OCI-LY1 (cell line): ENCODE measurements at regions not wholly inside any gene's neighbourhood (a gene's known extent, or its start where the extent isn't known, plus 50 kb on each side); places are given as distances from the start of the nearest gene placed in this dataset.

Source experiments
- H2AFZ ChIP-seq: fragments of 200-600 bp; sonication (generic), shearing (Covaris generic); 2 replicates; pipeline ENCODE4 v1.6.0; 2014; ENCODE audit warnings: antibody characterized with exemption, mild to moderate bottlenecking, low read length
- H3F3A ChIP-seq: fragments of 200-600 bp; sonication (generic), shearing (Covaris generic); 2 replicates; pipeline ENCODE4 v1.6.0; 2014; ENCODE audit warnings: mild to moderate bottlenecking, antibody characterized with exemption, low read length, moderate library complexity; ENCODE audit not compliant: insufficient read depth
- H3K27ac ChIP-seq: fragments of 200-600 bp; sonication (generic); 2 replicates; pipeline ENCODE4 v1.5.1; 2014; ENCODE audit warnings: low read length, mixed run types, mild to moderate bottlenecking, low read depth; ENCODE audit not compliant: poor library complexity, severe bottlenecking
- H3K27me3 ChIP-seq: fragments of 200-600 bp; sonication (generic); 2 replicates; pipeline ENCODE4 v1.6.0; 2014; ENCODE audit warnings: antibody characterized with exemption, mild to moderate bottlenecking, low read length, moderate library complexity; ENCODE audit not compliant: insufficient read depth
- H3K36me3 ChIP-seq: fragments of 200-600 bp; sonication (generic); 2 replicates; pipeline ENCODE4 v1.6.1; 2014; ENCODE audit warnings: mild to moderate bottlenecking, antibody characterized with exemption, low read length, moderate library complexity, mixed read lengths; ENCODE audit not compliant: insufficient read depth
- H3K4me1 ChIP-seq: fragments of 200-600 bp; sonication (generic); 2 replicates; pipeline ENCODE4 v1.5.1; 2014; ENCODE audit warnings: mild to moderate bottlenecking, low read length, moderate library complexity; ENCODE audit not compliant: insufficient read depth, severe bottlenecking
- H3K4me2 ChIP-seq: fragments of 200-600 bp; sonication (generic), shearing (Covaris generic); 2 replicates; pipeline ENCODE4 v1.6.1; 2014; ENCODE audit warnings: low read length
- H3K4me3 ChIP-seq: fragments of 200-600 bp; sonication (generic); 2 replicates; pipeline ENCODE4 v1.5.1; 2014; ENCODE audit warnings: low read length, low read depth, mild to moderate bottlenecking, mixed read lengths; ENCODE audit not compliant: poor library complexity, severe bottlenecking
- H3K79me2 ChIP-seq: fragments of 200-600 bp; shearing (Covaris generic); 2 replicates; pipeline ENCODE4 v1.6.1; 2016; ENCODE audit warnings: mixed run types, low read length, mixed read lengths; ENCODE audit not compliant: insufficient read depth
- H3K9ac ChIP-seq: fragments of 200-600 bp; sonication (generic), shearing (Covaris generic); 2 replicates; pipeline ENCODE4 v1.6.1; 2014; ENCODE audit warnings: mild to moderate bottlenecking, low read length, mixed read lengths
- H3K9me2 ChIP-seq: fragments of 200-600 bp; sonication (generic), shearing (Covaris generic); 2 replicates; pipeline ENCODE4 v1.6.1; 2014; ENCODE audit warnings: low read depth, mild to moderate bottlenecking, low read length, mixed read lengths
- H3K9me3 ChIP-seq: fragments of 200-600 bp; shearing (Covaris generic); 2 replicates; pipeline ENCODE4 v1.6.1; 2014; ENCODE audit warnings: low read length, mixed read lengths
- H4K20me1 ChIP-seq: fragments of 200-600 bp; sonication (generic), shearing (Covaris generic); 2 replicates; pipeline ENCODE4 v1.6.0; 2016; ENCODE audit warnings: mild to moderate bottlenecking, low read length; ENCODE audit not compliant: insufficient read depth
- CTCF ChIP-seq: fragments of 200-600 bp; sonication (generic), shearing (Covaris generic); IDR thresholded peaks from 2 replicates; pipeline ENCODE4 v1.5.1; 2017; ENCODE audit warnings: mild to moderate bottlenecking, antibody characterized with exemption, low read length, moderate library complexity, mixed read lengths
- EZH2 ChIP-seq: fragments of 200-600 bp; sonication (generic), shearing (Covaris generic); IDR thresholded peaks from 2 replicates; pipeline ENCODE4 v1.8.0; 2017; ENCODE audit warnings: borderline replicate concordance, mixed run types, mild to moderate bottlenecking, antibody characterized with exemption, low read length, moderate library complexity, mixed read lengths

GRCh38 chr2:76187415-76187814 is 476.7 kb upstream of the GCFC2 start:
- Histone ChIP-seq H3F3A (no peaks in the 10 kb centered on the region), H3K79me2 (no peaks in the 10 kb centered on the region), H3K9me2 (no peaks in the 10 kb centered on the region), H4K20me1 (no peaks in the 10 kb centered on the region), H2AFZ (no peak overlapping the region), H3K4me1 (no peaks in the 10 kb centered on the region), H3K4me3 (no peak overlapping the region), H3K27me3 (no peaks in the 10 kb centered on the region), H3K4me2 (no peak overlapping the region), H3K9ac (no peak overlapping the region), H3K27ac (no peak overlapping the region), H3K9me3 (no peaks in the 10 kb centered on the region), H3K36me3 (no peaks in the 10 kb centered on the region)
- TF ChIP-seq EZH2 (no peak), CTCF (no peak)

- TF ChIP-seq CTCF: no peak
- TF ChIP-seq EZH2: no peak
- Histone ChIP-seq H3F3A (no peaks in the 10 kb centered on the region), H3K9me2 (no peaks in the 10 kb centered on the region), H3K36me3 (no peaks in the 10 kb centered on the region), H3K27ac (no peak overlapping the region), H4K20me1 (no peaks in the 10 kb centered on the region), H3K79me2 (no peaks in the 10 kb centered on the region), H3K4me1 (no peaks in the 10 kb centered on the region), H2AFZ (no peak overlapping the region), H3K4me2 (no peak overlapping the region), H3K4me3 (no peak overlapping the region), H3K27me3 (no peaks in the 10 kb centered on the region), H3K9me3 (no peaks in the 10 kb centered on the region), H3K9ac (no peak overlapping the region)
Observed at GRCh38 chr2:76180676-76181075, 470.0 kb upstream of the GCFC2 start.

- Histone ChIP-seq H3K9ac (no peak overlapping the region), H3K79me2 (no peaks in the 10 kb centered on the region), H3K27ac (no peak overlapping the region), H3F3A (no peaks in the 10 kb centered on the region), H3K4me1 (no peaks in the 10 kb centered on the region), H3K9me3 (no peaks in the 10 kb centered on the region), H3K27me3 (no peaks in the 10 kb centered on the region), H4K20me1 (no peaks in the 10 kb centered on the region), H3K36me3 (no peaks in the 10 kb centered on the region), H3K4me3 (no peak overlapping the region), H3K9me2 (no peaks in the 10 kb centered on the region), H3K4me2 (no peak overlapping the region), H2AFZ (no peak overlapping the region)
- TF ChIP-seq CTCF (no peak), EZH2 (no peak)
Observed at GRCh38 chr2:76178610-76179009, 467.9 kb upstream of the GCFC2 start.
